ENCODE measurements at regions not wholly inside any gene's neighbourhood (a gene's known extent, or its start where the extent isn't known, plus 50 kb on each side); places are given as distances from the start of the nearest gene placed in this dataset.

DNA sequence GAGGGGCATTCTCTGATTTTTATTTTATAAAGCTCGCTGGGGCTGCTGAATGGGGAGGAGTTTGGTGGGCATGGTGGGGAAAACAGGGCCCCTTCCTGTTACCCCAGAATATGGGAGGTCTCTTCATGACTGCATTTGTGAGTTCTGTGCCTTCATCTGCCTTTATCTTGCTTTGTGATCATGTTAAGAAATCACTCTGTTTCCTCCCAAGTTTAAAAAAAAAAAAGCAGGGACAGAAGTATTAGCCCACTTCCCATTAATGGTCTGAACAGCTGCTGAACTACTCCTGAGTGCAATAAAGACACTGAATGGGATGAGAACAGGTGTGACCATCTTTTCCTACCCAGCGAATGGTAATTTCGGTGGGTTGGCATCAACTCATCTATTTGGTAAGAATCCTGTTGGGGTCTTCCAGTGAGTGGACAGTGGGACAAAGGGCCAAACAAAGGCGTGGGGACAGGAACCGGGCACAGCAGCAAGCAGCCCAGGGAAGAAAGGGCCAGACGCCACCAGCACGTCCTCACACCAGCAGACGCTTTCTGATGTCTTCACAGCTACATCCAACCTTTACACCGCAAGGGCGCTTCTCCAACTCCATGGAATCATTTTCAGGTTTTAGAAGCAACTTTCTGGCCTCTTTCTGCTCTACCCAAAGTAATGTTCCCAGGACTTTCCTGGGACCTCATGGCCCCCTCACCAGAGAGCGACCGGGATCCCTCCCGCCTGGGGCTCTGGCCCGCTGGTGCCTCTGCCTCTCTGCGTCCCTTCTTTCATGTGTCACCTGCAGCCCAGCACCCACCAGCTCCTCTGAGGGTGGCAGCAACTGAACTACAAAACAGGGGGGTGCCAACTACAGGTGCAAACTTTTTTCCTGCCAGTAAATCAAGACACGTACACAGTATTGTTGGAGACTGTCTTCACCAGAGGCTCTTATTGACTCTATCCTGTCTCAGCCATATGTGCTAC is 160.2 kb downstream of the ADSS2 start:
- no peak overlapping the region for H3K27ac ChIP-seq
- no peak overlapping the region for H3K4me3 ChIP-seq
- no peaks in the 10 kb centered on the region for H3K27me3 ChIP-seq
- no peaks in the 10 kb centered on the region for H3K36me3 ChIP-seq
- H3K4me1 ChIP-seq = no peaks in the 10 kb centered on the region
- intact Hi-C loops (cut with DNase I) = no loop called here
- no peaks in the 10 kb centered on the region for H3K9me3 ChIP-seq
- TF ChIP-seq POLR2A (IDR thresholded peaks at IDR 0.05) (no peak), POLR2AphosphoS5 (IDR thresholded peaks at IDR 0.05; ENCODE audit: insufficient read depth in 1 of 2, low read depth in 1 of 2) (no peak)
- TF ChIP-seq, protein P1, sequence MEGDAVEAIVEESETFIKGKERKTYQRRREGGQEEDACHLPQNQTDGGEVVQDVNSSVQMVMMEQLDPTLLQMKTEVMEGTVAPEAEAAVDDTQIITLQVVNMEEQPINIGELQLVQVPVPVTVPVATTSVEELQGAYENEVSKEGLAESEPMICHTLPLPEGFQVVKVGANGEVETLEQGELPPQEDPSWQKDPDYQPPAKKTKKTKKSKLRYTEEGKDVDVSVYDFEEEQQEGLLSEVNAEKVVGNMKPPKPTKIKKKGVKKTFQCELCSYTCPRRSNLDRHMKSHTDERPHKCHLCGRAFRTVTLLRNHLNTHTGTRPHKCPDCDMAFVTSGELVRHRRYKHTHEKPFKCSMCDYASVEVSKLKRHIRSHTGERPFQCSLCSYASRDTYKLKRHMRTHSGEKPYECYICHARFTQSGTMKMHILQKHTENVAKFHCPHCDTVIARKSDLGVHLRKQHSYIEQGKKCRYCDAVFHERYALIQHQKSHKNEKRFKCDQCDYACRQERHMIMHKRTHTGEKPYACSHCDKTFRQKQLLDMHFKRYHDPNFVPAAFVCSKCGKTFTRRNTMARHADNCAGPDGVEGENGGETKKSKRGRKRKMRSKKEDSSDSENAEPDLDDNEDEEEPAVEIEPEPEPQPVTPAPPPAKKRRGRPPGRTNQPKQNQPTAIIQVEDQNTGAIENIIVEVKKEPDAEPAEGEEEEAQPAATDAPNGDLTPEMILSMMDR (IDR thresholded peaks at IDR 0.05) = no peak
- DNase-seq (ENCODE audit: extremely low spot score in 2 of 2) = no peak

DNA sequence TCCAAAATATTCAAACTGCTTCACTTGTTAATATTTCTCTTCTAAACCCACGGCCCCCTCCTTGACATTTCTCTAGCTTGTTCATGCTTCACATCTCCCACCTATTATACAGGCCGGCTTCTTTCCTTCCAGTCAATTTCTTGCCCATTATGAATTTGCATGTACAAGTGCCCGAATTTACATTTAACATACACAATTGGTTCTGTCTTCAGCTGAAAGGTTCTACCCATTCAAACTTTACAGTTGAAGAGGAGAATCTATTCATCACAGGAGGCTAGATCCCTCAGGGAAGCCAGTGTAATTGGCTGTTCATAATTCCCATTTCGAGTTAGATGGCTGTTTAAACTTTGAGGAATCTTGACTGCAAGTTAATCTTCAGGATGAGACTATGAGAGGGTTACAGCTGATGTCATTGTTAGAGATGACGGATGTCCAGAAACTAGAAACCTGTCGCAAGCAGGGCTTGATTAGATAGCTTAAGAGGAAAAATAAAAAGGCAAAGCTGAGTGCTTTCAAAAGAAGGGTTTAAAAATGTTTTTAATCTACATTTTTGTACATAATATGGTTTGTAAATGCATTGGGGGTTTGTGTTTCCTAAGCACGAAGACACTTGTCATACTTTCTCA is 157.0 kb downstream of the ADSS2 start:
- Histone ChIP-seq H3K27me3 (no peaks in the 10 kb centered on the region), H3K9me3 (no peaks in the 10 kb centered on the region), H3K4me3 (no peak overlapping the region), H3K4me1 (peaks cover 4% of the 10 kb centered on the region), H3K36me3 (no peaks in the 10 kb centered on the region), H3K27ac (no peak overlapping the region)
- TF ChIP-seq, protein P1 (IDR thresholded peaks at IDR 0.05) = no peak
- TF ChIP-seq POLR2A (IDR thresholded peaks at IDR 0.05) (no peak), POLR2AphosphoS5 (IDR thresholded peaks at IDR 0.05; ENCODE audit: insufficient read depth in 1 of 2, low read depth in 1 of 2) (no peak)
- no peak for DNase-seq (ENCODE audit: extremely low spot score in 2 of 2)
- intact Hi-C loops (cut with DNase I) = no loop called here

DNA sequence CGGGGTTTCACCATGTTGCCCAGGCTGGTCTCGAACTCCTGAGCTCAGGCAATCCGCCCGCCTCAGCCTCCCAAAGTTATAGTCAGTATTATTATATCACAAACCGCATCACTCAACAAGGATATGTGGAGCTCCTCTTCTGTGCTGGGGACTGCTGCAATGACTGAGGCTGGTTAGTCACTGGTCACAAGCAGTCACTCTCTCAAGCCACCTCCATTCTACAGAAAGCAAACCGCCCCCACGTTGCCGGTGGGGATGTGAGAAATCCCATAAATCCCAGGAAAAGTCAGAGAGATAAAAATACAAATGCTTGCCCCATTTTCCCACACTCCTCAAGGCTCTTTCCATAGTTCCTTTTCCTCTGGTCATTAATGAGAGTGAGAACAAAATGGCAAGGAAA is 155.7 kb downstream of the ADSS2 start:
- Histone ChIP-seq H3K4me1 (peaks cover 4% of the 10 kb centered on the region), H3K4me3 (no peak overlapping the region), H3K36me3 (no peaks in the 10 kb centered on the region), H3K9me3 (no peaks in the 10 kb centered on the region), H3K27ac (no peak overlapping the region), H3K27me3 (no peaks in the 10 kb centered on the region)
- intact Hi-C loops (cut with DNase I) = no loop called here
- no peak for DNase-seq (ENCODE audit: extremely low spot score in 2 of 2)
- no peak for TF ChIP-seq POLR2A (IDR thresholded peaks at IDR 0.05)
- TF ChIP-seq, protein P1 (IDR thresholded peaks at IDR 0.05) = no peak
- TF ChIP-seq POLR2AphosphoS5 (IDR thresholded peaks at IDR 0.05; ENCODE audit: insufficient read depth in 1 of 2, low read depth in 1 of 2) = no peak

DNA sequence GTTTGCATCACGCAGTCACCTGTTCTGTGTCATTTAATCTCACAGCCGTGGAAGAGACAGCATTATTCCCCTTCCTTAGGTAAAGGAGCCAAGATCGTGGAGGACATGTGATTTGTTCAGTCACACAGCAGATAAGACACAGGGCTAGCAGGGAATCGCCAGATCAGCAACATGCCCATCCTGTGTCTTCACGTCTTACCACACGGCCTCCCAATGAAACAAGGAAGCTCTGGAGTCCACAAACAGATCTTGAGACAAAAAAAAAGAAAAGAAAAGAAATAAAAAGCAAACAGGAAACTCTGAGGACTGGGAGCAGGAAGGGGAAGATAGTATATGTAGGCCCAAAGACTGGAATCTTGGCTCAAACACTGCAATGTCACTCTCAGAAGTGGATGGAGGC is 155.3 kb downstream of the ADSS2 start:
- no peaks in the 10 kb centered on the region for H3K9me3 ChIP-seq
- H3K4me3 ChIP-seq = no peak overlapping the region
- TF ChIP-seq POLR2A (IDR thresholded peaks at IDR 0.05) = no peak
- TF ChIP-seq, protein P1 (IDR thresholded peaks at IDR 0.05) = no peak
- TF ChIP-seq POLR2AphosphoS5 (IDR thresholded peaks at IDR 0.05; ENCODE audit: insufficient read depth in 1 of 2, low read depth in 1 of 2) = no peak
- DNase-seq (ENCODE audit: extremely low spot score in 2 of 2) = no peak
- no peak overlapping the region for H3K27ac ChIP-seq
- H3K36me3 ChIP-seq = no peaks in the 10 kb centered on the region
- intact Hi-C loops (cut with DNase I) = no loop called here
- no peaks in the 10 kb centered on the region for H3K27me3 ChIP-seq
- peaks cover 4% of the 10 kb centered on the region for H3K4me1 ChIP-seq

DNA sequence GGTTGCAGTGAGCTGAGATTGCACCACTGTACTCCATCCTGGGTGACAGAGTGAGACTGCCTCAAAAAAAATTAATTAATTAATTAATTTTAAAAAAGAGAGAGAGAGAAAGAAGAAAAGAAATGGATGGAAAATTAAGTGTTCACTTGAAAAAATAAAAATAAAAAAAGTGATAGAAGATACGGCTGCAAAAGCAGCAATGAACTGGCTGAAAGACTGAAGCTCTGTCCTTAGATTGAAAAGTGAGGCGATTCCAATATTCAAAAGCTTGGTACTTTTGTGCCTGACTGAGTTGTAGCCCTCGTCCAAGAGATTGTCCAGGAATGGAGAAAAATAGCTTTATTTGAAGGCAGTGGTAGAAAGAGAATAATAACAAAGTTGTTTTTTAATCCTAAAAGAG is 154.6 kb downstream of the ADSS2 start:
- intact Hi-C loops (cut with DNase I) = no loop called here
- no peak for DNase-seq (ENCODE audit: extremely low spot score in 2 of 2)
- no peaks in the 10 kb centered on the region for H3K36me3 ChIP-seq
- TF ChIP-seq POLR2AphosphoS5 (IDR thresholded peaks at IDR 0.05; ENCODE audit: insufficient read depth in 1 of 2, low read depth in 1 of 2) (no peak), POLR2A (IDR thresholded peaks at IDR 0.05) (no peak)
- TF ChIP-seq, protein P1 (IDR thresholded peaks at IDR 0.05) = no peak
- H3K27ac ChIP-seq = no peak overlapping the region
- H3K9me3 ChIP-seq = no peaks in the 10 kb centered on the region
- H3K27me3 ChIP-seq = no peaks in the 10 kb centered on the region
- H3K4me3 ChIP-seq = no peak overlapping the region
- H3K4me1 ChIP-seq = peaks cover 4% of the 10 kb centered on the region

Data from vagina (tissue), 2 donors.